ENCODE measurements at regions not wholly inside any gene's neighbourhood (a gene's known extent, or its start where the extent isn't known, plus 50 kb on each side); places are given as distances from the start of the nearest gene placed in this dataset.

DNA sequence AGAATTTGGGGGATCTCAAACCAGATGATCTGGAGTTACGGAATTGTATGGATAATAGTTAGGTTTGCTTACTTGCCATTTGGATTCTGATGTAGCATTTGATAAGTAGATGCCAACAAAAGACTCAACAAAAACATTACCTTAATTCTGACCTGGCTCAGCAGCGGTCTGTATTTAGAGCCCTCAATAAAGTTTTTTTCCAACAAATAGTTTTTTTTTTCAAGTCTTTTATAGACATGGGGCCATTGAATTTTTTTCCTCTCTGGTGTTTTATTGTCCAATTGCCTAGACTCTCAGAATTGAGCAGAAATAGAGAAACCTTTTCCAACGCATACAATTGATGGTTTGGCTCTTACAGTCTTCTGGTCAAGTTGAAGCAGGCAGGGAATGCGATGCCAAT lies 192.8 kb upstream of the GAS1 start:
- ATAC-seq (peak in 1 of 4 donors; percentile 42), DNase-seq (no peak)
- H3K9me3 ChIP-seq: no peaks in the 10 kb centered on the region
- 86 to 99% (median 95%) methylated on average over 4 of the region's 4 CpGs for WGBS, 3 donors
- peaks cover 7% of the 10 kb centered on the region for H3K4me1 ChIP-seq
- H3K4me3 ChIP-seq: no peak overlapping the region
- no peaks in the 10 kb centered on the region for H3K27me3 ChIP-seq (ENCODE audit: insufficient read depth in 3 of 3, low read length in 2 of 3)
- TF ChIP-seq CTCF (IDR thresholded peaks at IDR 0.05): no peak
- no peaks in the 10 kb centered on the region for H3K36me3 ChIP-seq (ENCODE audit: insufficient read depth in 1 of 2, low read depth in 1 of 2)
- peak overlapping the region; percentile 58 for H3K27ac ChIP-seq
- intact Hi-C loops (cut with DNase I): no loop called here

DNA sequence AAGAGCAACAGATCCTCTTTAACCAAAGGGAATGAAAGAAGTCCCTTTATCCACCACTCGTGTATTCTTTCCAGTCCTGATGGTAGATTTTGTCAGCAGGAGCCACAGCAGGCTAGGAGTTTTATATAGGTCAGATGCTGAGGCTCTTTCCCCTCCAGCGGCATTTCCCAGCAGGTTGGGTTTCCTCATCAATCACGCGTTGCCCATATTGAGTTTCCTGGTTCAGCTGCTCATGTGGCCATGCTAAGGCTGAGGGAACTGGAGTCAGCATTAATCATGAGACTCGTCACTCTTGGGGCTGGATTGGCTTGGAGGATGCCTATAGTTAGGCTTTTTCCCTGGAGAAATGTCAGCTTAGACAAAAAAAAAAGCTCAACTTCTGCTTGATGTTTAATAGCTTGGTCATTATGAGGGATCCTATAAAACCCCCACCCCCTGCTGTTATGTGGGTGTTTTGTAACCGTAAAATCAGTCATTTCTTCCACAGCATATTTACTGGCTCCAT lies 193.4 kb upstream of the GAS1 start:
- H3K9me3 ChIP-seq: no peaks in the 10 kb centered on the region
- H3K27ac ChIP-seq: peak overlapping the region; percentile 58
- peak in 1 of 2 donors; percentile 30 for DNase-seq
- ATAC-seq: peak; percentile 94 to 97 (median 96)
- 43 to 79% (median 63%) methylated on average over 6 of the region's 6 CpGs for WGBS, 3 donors
- no peak for TF ChIP-seq CTCF (IDR thresholded peaks at IDR 0.05)
- H3K27me3 ChIP-seq (ENCODE audit: insufficient read depth in 3 of 3, low read length in 2 of 3): no peaks in the 10 kb centered on the region
- H3K4me3 ChIP-seq: no peak overlapping the region
- peaks cover 7% of the 10 kb centered on the region for H3K4me1 ChIP-seq
- intact Hi-C loops (cut with DNase I): no loop called here
- no peaks in the 10 kb centered on the region for H3K36me3 ChIP-seq (ENCODE audit: insufficient read depth in 1 of 2, low read depth in 1 of 2)

- WGBS, 3 donors: 82 to 90% (median 85%) methylated on average over 8 of the region's 8 CpGs
- no peaks in the 10 kb centered on the region for H3K27me3 ChIP-seq (ENCODE audit: insufficient read depth in 3 of 3, low read length in 2 of 3)
- intact Hi-C loops (cut with DNase I): no loop called here
- no peak overlapping the region for H3K27ac ChIP-seq
- H3K4me1 ChIP-seq: peaks cover 7% of the 10 kb centered on the region
- no peak overlapping the region for H3K4me3 ChIP-seq
- DNase-seq (no peak), ATAC-seq (peak in 2 of 4 donors; percentile 8 to 11)
- no peaks in the 10 kb centered on the region for H3K36me3 ChIP-seq (ENCODE audit: insufficient read depth in 1 of 2, low read depth in 1 of 2)
- no peak for TF ChIP-seq CTCF (IDR thresholded peaks at IDR 0.05)
- no peaks in the 10 kb centered on the region for H3K9me3 ChIP-seq
Observed at GRCh38 chr9:87141124-87141523, 193.8 kb upstream of the GAS1 start.

DNA sequence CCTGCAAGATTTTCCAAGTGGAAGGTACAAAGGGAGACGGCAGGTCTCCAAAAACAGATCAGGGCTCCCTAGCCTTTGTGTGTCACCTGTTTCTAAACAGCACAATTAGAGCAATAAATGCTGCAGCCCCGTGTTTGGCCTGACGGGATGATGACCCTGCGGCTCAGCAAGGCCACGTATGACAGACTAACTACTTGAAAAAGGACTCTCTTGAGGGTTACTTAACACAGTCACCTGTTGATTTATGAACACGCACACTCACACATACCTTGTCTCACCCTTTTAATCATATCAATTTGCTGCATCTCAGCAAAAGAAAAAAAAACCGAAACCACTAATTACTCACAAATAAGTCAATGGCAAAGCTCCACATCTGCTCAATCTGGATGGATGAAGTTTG lies 199.6 kb upstream of the GAS1 start:
- Histone ChIP-seq H3K4me1 (peaks cover 20% of the 10 kb centered on the region), H3K27me3 (ENCODE audit: insufficient read depth in 3 of 3, low read length in 2 of 3) (no peaks in the 10 kb centered on the region), H3K36me3 (ENCODE audit: insufficient read depth in 1 of 2, low read depth in 1 of 2) (no peaks in the 10 kb centered on the region), H3K27ac (no peak overlapping the region), H3K9me3 (no peaks in the 10 kb centered on the region), H3K4me3 (no peak overlapping the region)
- ATAC-seq (no peak), DNase-seq (no peak)
- intact Hi-C loops (cut with DNase I): loop anchor here in 1 of 2 donors (5.0 kb wide), 1 partner anchor 60 kb away; no protein-coding TSS in a partner anchor
- 57 to 86% (median 59%) methylated on average over 7 of the region's 7 CpGs for WGBS, 3 donors
- TF ChIP-seq CTCF (IDR thresholded peaks at IDR 0.05): no peak

DNA sequence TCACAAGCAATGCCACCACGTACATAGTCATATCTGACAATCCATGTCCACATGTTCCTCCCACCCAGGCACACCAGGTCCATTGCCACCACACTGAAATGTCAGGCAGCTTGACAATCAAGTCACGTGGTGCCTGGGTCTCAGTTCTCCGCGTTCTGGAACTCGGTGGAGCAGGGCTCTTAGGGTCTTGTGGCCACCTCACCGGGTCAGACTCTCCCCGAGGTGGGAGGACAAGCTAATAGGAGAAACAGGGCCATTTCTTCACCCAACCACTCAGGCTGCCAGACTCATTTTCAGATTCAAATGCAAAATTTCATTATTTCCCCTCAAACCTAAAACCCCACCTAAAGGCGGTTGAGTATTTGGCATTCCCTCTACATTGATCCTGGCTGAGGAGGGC lies 200.5 kb upstream of the GAS1 start:
- no peaks in the 10 kb centered on the region for H3K9me3 ChIP-seq
- H3K27ac ChIP-seq: peak overlapping the region; percentile 94
- no peak for TF ChIP-seq CTCF (IDR thresholded peaks at IDR 0.05)
- no peaks in the 10 kb centered on the region for H3K36me3 ChIP-seq (ENCODE audit: insufficient read depth in 1 of 2, low read depth in 1 of 2)
- intact Hi-C loops (cut with DNase I): loop anchor here in 1 of 2 donors (5.0 kb wide), 1 partner anchor 61 kb away; no protein-coding TSS in a partner anchor
- H3K27me3 ChIP-seq (ENCODE audit: insufficient read depth in 3 of 3, low read length in 2 of 3): no peaks in the 10 kb centered on the region
- DNase-seq: peak in 1 of 2 donors; percentile 52
- WGBS, 3 donors: 31 to 71% (median 38%) methylated on average over 8 of the region's 8 CpGs
- peaks cover 20% of the 10 kb centered on the region for H3K4me1 ChIP-seq
- ATAC-seq: peak in 3 of 4 donors; percentile 9 to 40 (median 28)
- H3K4me3 ChIP-seq: peak overlapping the region; percentile 66

All from psoas muscle (tissue), 7 donors.